Left ventricle myocardium inferior (tissue), 1 donor: ENCODE measurements at regions not wholly inside any gene's neighbourhood (a gene's known extent, or its start where the extent isn't known, plus 50 kb on each side); places are given as distances from the start of the nearest gene placed in this dataset.

ENCODE experiments used
- DNase-seq: peaks from one replicate; pipeline ENCODE4 v3.0.0-alpha.2; 2020
- H3K27ac ChIP-seq: fragments of 200-600 bp; replicated peaks from 2 replicates; pipeline ENCODE4 v1.8.0; 2021
- H3K27me3 ChIP-seq: fragments of 200-600 bp; 2 replicates; pipeline ENCODE4 v1.8.0; 2021; ENCODE audit warnings: low read depth
- H3K36me3 ChIP-seq: fragments of 200-600 bp; 2 replicates; pipeline ENCODE4 v1.8.0; 2021
- H3K4me1 ChIP-seq: fragments of 200-600 bp; 2 replicates; pipeline ENCODE4 v1.8.0; 2021
- H3K4me3 ChIP-seq: fragments of 200-600 bp; 2 replicates; pipeline ENCODE4 v1.8.0; 2021; ENCODE audit warnings: mild to moderate bottlenecking, moderate library complexity
- H3K9me3 ChIP-seq: fragments of 200-600 bp; replicated peaks from 2 replicates; pipeline ENCODE4 v1.8.0; 2021
- intact Hi-C: fragments of 100-400 bp; cut with micrococcal nuclease; formaldehyde crosslinking; loops from one replicate; pipeline ENCODE4 v1.11.0; 2022
- TF ChIP-seq, protein P1 (sequence below): fragments of 200-600 bp; IDR thresholded peaks from 2 replicates; pipeline ENCODE4 v1.8.0; 2021; ENCODE audit warnings: antibody characterized with exemption, mild to moderate bottlenecking, borderline replicate concordance
- donor health status: DM: no; HTN: yes; CAD: no; lungs with severe emphysema.

DNA sequence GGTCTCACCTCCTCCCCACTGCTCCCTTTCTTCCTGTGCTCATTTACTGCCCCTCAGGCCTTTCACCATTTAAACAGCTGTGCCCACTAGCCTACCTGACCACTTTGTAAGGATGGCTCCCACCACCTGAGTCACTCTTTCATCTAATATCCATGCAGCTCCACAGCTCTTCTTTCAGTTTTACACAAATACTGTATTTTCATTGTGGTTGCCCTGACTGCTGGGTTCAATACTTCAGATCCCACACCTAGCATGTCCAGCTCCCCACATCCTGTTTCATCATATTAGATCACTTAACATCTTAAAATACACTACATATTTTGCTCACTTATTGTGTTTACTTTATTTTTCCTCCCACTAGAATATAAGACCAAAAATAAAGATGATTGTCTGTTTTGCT, 1110.6 kb downstream of the TSN start:
- TF ChIP-seq, protein P1, sequence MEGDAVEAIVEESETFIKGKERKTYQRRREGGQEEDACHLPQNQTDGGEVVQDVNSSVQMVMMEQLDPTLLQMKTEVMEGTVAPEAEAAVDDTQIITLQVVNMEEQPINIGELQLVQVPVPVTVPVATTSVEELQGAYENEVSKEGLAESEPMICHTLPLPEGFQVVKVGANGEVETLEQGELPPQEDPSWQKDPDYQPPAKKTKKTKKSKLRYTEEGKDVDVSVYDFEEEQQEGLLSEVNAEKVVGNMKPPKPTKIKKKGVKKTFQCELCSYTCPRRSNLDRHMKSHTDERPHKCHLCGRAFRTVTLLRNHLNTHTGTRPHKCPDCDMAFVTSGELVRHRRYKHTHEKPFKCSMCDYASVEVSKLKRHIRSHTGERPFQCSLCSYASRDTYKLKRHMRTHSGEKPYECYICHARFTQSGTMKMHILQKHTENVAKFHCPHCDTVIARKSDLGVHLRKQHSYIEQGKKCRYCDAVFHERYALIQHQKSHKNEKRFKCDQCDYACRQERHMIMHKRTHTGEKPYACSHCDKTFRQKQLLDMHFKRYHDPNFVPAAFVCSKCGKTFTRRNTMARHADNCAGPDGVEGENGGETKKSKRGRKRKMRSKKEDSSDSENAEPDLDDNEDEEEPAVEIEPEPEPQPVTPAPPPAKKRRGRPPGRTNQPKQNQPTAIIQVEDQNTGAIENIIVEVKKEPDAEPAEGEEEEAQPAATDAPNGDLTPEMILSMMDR = no peak
- Histone ChIP-seq H3K27me3 (no peaks in the 10 kb centered on the region), H3K27ac (no peak overlapping the region), H3K4me1 (no peaks in the 10 kb centered on the region), H3K4me3 (no peak overlapping the region), H3K9me3 (no peaks in the 10 kb centered on the region), H3K36me3 (no peaks in the 10 kb centered on the region)
- DNase-seq = no peak
- intact Hi-C loops = no loop called here

DNA sequence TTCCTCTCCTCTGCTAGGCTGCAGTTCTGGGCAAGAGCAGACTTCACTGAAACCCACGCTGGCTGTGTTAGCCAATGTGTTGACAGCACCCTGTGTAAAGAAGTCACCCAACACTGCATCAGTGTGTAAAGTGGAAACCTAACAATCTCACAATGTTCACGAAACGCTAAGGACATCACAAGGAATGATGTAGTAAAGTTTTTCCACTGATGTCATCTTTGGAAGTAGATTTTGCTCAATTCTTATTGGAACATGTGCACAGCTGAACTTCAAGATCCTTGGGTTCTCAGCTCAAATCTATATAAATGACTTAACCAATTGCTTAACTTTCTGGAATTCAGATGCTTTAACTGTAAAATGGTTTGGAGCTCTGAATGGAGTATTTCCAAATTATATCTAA, 1112.5 kb downstream of the TSN start:
- H3K27ac ChIP-seq = no peak overlapping the region
- H3K36me3 ChIP-seq = no peaks in the 10 kb centered on the region
- no peaks in the 10 kb centered on the region for H3K27me3 ChIP-seq
- no peaks in the 10 kb centered on the region for H3K4me1 ChIP-seq
- TF ChIP-seq, protein P1 = no peak
- no peak overlapping the region for H3K4me3 ChIP-seq
- DNase-seq = no peak
- intact Hi-C loops = no loop called here
- no peaks in the 10 kb centered on the region for H3K9me3 ChIP-seq

DNA sequence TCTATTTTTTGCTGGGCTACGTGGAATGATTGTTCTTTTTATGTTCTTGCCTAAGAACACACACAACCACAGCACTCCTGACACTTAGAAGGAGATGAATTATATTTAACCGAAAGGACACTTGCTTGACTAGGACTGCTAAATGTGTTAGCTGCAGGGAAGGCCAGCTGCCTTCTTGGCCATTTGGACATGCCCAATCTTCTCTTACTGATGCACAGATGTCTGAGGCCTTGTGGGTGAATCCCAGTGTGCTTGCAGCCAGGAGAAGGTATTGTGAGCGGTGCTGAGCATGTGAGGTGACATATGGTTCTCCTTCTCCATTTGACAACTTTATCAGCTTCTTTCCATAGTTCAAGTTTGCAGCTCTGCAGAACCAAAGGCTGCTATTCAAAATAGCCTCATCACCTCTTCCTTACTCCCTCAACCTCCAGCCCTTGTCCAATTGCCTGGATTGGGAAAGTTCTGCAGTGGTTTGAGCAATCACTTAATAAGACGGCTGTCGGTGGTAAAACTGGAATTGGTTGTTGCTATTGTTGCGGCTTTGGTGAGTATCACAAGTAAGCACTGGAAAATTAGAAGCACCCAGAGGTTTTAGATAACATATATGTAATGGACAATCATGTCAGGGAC, 1113.3 kb downstream of the TSN start:
- no peak for DNase-seq
- intact Hi-C loops = no loop called here
- TF ChIP-seq, protein P1 = no peak

DNA sequence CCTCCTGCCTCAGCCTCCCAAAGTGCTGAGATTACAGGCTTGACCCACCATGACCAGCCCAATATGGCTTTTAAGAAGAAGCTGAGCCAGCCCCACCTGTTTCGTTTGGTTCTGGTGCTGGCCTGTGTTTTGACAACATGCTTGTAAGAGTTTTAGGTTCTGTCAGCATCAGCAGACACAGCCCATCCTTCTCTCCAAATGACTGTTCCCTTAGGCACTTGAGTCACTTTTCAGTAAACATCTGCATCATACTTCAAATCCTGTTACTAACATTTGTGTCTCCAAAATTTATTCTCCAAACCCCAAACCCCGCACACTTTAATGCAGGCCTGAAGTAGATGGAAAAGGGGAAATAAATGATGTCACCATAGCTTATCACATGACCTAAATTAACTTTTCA, 1118.5 kb downstream of the TSN start:
- H3K4me3 ChIP-seq = no peak overlapping the region
- TF ChIP-seq, protein P1 = no peak
- no peaks in the 10 kb centered on the region for H3K36me3 ChIP-seq
- no peaks in the 10 kb centered on the region for H3K27me3 ChIP-seq
- intact Hi-C loops = no loop called here
- DNase-seq = no peak
- peaks cover 6% of the 10 kb centered on the region for H3K9me3 ChIP-seq
- H3K4me1 ChIP-seq = no peaks in the 10 kb centered on the region
- no peak overlapping the region for H3K27ac ChIP-seq

More for the DNA sequence above, 1113.3 kb downstream of the TSN start:
- Histone ChIP-seq H3K4me1 (no peaks in the 10 kb centered on the region), H3K4me3 (no peak overlapping the region), H3K36me3 (no peaks in the 10 kb centered on the region), H3K27ac (no peak overlapping the region), H3K9me3 (peaks cover 6% of the 10 kb centered on the region), H3K27me3 (no peaks in the 10 kb centered on the region)

DNA sequence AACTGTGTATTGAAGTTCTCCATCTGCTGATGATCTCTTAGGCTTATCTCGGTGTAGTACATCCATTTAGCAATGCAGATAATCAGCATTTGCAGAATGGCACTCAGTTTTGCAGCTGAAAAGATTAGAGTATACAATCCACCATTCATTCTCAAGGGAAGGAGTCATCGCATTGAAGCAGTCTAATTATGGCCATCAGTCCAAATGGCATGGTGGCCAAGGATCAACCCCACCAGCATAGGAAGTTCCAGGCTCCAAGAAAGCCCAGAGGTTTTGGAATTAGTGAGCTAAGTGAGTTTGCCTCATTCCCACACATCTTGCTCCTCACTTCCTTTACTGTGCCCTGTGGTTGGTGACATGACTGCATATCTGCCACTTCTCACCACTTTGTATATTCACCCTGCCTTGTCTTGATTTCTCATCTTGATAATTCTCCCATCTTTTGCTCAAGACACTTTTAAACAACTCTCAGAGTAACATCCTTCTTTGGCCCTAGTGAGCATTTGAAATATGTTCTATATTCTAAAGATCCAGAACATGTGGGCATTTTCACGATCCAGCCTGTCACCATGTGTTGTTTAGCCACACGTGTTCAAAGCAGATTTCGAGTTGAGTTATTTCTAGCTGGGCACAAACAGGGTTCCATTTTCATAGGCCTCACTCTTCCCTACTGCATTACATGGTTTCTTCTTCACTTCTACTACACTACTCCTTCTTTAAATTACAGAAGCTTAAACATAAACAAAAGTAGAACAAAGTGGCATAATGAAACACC, 1119.8 kb downstream of the TSN start:
- Histone ChIP-seq H3K4me1 (no peaks in the 10 kb centered on the region), H3K9me3 (peaks cover 6% of the 10 kb centered on the region), H3K27me3 (no peaks in the 10 kb centered on the region), H3K4me3 (no peak overlapping the region), H3K27ac (no peak overlapping the region), H3K36me3 (no peaks in the 10 kb centered on the region)
- TF ChIP-seq, protein P1 = no peak
- intact Hi-C loops = no loop called here
- DNase-seq = no peak
